ENCODE measurements at regions not wholly inside any gene's neighbourhood (a gene's known extent, or its start where the extent isn't known, plus 50 kb on each side); places are given as distances from the start of the nearest gene placed in this dataset.

DNA sequence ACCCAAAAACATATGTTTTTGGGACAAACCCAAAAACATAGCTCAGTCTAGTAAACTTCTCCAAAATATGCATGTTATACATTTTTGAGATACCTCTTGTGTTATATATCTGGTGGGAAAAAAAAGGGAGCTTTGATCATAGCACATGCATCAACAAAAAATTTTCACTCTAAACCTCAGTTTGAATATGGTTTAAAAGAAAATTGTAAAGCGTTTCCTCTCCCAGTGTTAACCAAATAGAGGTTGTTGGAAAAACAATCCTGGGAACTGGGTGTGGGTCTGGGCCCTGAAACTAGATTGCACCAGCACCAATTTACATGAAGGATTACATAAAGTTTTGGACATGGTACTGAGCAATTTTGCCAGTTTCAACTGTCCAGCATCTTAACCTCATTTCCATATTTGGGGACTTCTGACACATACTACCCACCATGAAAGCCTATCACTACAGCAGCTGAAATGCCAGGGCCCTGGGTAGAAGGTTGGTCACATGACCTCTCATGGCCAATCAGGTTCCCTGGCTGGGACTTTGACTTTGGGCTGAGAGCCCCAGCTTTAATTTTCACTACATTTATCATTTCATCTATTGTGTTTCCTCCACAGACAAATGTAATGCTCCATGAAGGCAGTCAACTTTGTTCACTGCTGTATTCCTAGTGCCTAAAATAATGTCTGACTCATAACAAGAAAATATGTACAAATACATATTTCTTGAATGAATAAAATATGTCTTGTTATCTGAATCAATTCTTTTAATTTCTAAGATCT is 150.7 kb downstream of the SETD4 start:
- Histone ChIP-seq H3K4me1 (ENCODE audit: control insufficient read depth in 5 of 5, insufficient read depth in 5 of 5, low read length in 5 of 5) (no peaks in the 10 kb centered on the region), H3K27ac (ENCODE audit: low read depth in 1 of 2, low read length in 1 of 2) (no peak overlapping the region), H3K27me3 (ENCODE audit: control insufficient read depth in 3 of 3, insufficient read depth in 3 of 3, low read length in 2 of 3) (no peaks in the 10 kb centered on the region), H3K36me3 (ENCODE audit: control insufficient read depth in 4 of 4, insufficient read depth in 4 of 4, low read length in 4 of 4) (no peaks in the 10 kb centered on the region), H3K4me3 (no peak overlapping the region), H3K9me3 (ENCODE audit: control insufficient read depth in 4 of 4, insufficient read depth in 3 of 4, low read length in 3 of 4) (peaks cover 0 to 2% (median 0%) of the 10 kb centered on the region in 4 donors), H3K9ac (ENCODE audit: insufficient read depth in 1 of 2, low read length in 2 of 2) (no peak overlapping the region)
- WGBS, 2 donors: 77 to 85% methylated on average over 1 of the region's 1 CpG
- no peak for DNase-seq
- no peak for ATAC-seq (ENCODE audit: insufficient read depth, low FRiP score)
- TF ChIP-seq, protein P1, sequence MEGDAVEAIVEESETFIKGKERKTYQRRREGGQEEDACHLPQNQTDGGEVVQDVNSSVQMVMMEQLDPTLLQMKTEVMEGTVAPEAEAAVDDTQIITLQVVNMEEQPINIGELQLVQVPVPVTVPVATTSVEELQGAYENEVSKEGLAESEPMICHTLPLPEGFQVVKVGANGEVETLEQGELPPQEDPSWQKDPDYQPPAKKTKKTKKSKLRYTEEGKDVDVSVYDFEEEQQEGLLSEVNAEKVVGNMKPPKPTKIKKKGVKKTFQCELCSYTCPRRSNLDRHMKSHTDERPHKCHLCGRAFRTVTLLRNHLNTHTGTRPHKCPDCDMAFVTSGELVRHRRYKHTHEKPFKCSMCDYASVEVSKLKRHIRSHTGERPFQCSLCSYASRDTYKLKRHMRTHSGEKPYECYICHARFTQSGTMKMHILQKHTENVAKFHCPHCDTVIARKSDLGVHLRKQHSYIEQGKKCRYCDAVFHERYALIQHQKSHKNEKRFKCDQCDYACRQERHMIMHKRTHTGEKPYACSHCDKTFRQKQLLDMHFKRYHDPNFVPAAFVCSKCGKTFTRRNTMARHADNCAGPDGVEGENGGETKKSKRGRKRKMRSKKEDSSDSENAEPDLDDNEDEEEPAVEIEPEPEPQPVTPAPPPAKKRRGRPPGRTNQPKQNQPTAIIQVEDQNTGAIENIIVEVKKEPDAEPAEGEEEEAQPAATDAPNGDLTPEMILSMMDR (IDR thresholded peaks at IDR 0.05; ENCODE audit: control extremely low read depth, extremely low read depth): no peak

DNA sequence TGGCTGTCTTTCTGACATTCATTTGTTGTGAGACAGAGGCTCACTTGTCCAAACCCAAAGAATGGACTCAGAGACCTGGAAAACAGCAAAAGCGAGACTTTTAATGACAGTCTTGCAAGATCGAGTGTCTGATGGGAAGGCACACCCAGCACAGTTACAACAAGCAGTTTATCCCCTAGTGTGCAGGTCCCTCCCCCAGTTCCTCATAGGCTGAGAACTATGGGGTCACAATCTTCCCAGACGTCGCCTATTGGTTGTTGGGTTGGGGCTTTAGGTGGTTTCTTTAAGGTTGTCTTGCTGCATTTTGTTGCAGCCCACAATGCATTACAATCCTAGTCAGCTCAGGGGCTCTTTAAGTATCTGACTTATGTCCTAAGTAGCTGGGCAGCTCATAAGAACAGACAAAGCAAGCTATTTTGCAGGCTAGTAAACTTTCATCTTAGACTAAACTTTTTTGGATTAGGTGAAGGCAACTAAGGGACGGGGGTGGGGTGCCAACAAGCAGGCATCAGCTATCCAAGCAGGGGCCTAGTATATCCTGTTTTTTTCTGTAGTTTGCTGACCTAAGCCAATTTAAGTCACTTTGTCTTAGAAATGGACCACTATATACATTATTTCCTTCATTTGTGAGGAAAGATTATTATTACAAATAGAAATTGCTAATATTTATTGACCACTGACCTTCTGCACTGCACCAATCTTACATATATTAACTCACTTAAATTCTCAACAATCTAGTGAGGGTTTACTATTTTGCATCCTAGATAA is 151.8 kb downstream of the SETD4 start:
- DNase-seq: no peak
- Histone ChIP-seq H3K27me3 (ENCODE audit: control insufficient read depth in 3 of 3, insufficient read depth in 3 of 3, low read length in 2 of 3) (no peaks in the 10 kb centered on the region), H3K36me3 (ENCODE audit: control insufficient read depth in 4 of 4, insufficient read depth in 4 of 4, low read length in 4 of 4) (no peaks in the 10 kb centered on the region), H3K9me3 (ENCODE audit: control insufficient read depth in 4 of 4, insufficient read depth in 3 of 4, low read length in 3 of 4) (peaks cover 0 to 2% (median 0%) of the 10 kb centered on the region in 4 donors), H3K9ac (ENCODE audit: insufficient read depth in 1 of 2, low read length in 2 of 2) (no peak overlapping the region), H3K4me3 (no peak overlapping the region), H3K4me1 (ENCODE audit: control insufficient read depth in 5 of 5, insufficient read depth in 5 of 5, low read length in 5 of 5) (no peaks in the 10 kb centered on the region), H3K27ac (ENCODE audit: low read depth in 1 of 2, low read length in 1 of 2) (no peak overlapping the region)
- TF ChIP-seq, protein P1 (IDR thresholded peaks at IDR 0.05; ENCODE audit: control extremely low read depth, extremely low read depth): no peak
- WGBS, 2 donors: 93 to 97% methylated on average over 5 of the region's 5 CpGs
- no peak for ATAC-seq (ENCODE audit: insufficient read depth, low FRiP score)

DNA sequence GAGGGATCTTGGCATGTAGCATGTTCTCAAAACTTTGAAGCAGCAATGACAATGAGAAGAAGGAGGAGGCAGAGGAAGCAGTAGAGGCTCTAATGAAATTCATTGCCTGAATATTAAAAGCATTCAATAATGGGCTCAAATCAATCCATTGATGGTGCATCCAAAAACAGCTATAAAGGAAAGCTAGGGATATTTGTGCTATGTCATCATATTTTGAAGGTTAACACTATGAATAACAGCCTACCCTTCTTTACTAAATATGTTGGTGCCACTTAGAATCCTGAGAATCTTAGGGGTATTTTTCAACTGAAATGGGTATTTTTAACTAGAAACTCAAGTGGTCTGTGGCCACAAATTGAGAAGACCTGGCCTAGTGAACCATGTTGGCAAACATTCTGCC is 153.7 kb downstream of the SETD4 start:
- TF ChIP-seq, protein P1 (IDR thresholded peaks at IDR 0.05; ENCODE audit: control extremely low read depth, extremely low read depth): no peak
- H3K4me3 ChIP-seq: no peak overlapping the region
- H3K9ac ChIP-seq (ENCODE audit: insufficient read depth in 1 of 2, low read length in 2 of 2): no peak overlapping the region
- ATAC-seq (ENCODE audit: insufficient read depth, low FRiP score) (no peak), DNase-seq (no peak)
- no peaks in the 10 kb centered on the region for H3K27me3 ChIP-seq (ENCODE audit: control insufficient read depth in 3 of 3, insufficient read depth in 3 of 3, low read length in 2 of 3)
- H3K36me3 ChIP-seq (ENCODE audit: control insufficient read depth in 4 of 4, insufficient read depth in 4 of 4, low read length in 4 of 4): no peaks in the 10 kb centered on the region
- H3K27ac ChIP-seq (ENCODE audit: low read depth in 1 of 2, low read length in 1 of 2): no peak overlapping the region
- no peaks in the 10 kb centered on the region for H3K4me1 ChIP-seq (ENCODE audit: control insufficient read depth in 5 of 5, insufficient read depth in 5 of 5, low read length in 5 of 5)
- no peaks in the 10 kb centered on the region for H3K9me3 ChIP-seq (ENCODE audit: control insufficient read depth in 4 of 4, insufficient read depth in 3 of 4, low read length in 3 of 4)
